NT2/D1 (cell line): ENCODE measurements at regions not wholly inside any gene's neighbourhood (a gene's known extent, or its start where the extent isn't known, plus 50 kb on each side); places are given as distances from the start of the nearest gene placed in this dataset.
A peak's percentile ranks its signal among the peaks of the same experiment; 100 is the strongest.

ENCODE experiments used
- DNase-seq: peaks from one replicate; pipeline ENCODE4 v3.0.0-alpha.2; 2011; ENCODE audit warnings: low read depth, low spot score
- H3K27me3 ChIP-seq: 2 replicates; pipeline ENCODE4 v1.6.0; 2011; ENCODE audit warnings: mild to moderate bottlenecking; ENCODE audit not compliant: insufficient read length, insufficient read depth
- H3K36me3 ChIP-seq: 2 replicates; pipeline ENCODE4 v1.6.1; 2011; ENCODE audit warnings: mild to moderate bottlenecking, low read length, mixed read lengths; ENCODE audit not compliant: insufficient read depth, insufficient read length
- H3K4me1 ChIP-seq: 2 replicates; pipeline ENCODE4 v1.5.1; 2011; ENCODE audit not compliant: insufficient read depth, insufficient read length
- H3K4me3 ChIP-seq: 2 replicates; pipeline ENCODE4 v1.5.1; 2011; ENCODE audit warnings: low read depth; ENCODE audit not compliant: insufficient read length
- H3K9ac ChIP-seq: 2 replicates; pipeline ENCODE4 v1.6.0; 2011; ENCODE audit warnings: low read depth; ENCODE audit not compliant: insufficient read length
- H3K9me3 ChIP-seq: 2 replicates; pipeline ENCODE4 v1.5.1; 2011; ENCODE audit warnings: mild to moderate bottlenecking, low read length; ENCODE audit not compliant: insufficient read depth
- SUZ12 ChIP-seq: IDR thresholded peaks from 2 replicates; pipeline ENCODE4 v1.6.1; 2011; ENCODE audit not compliant: insufficient read length, insufficient read depth; ENCODE audit errors: extremely low read depth
- YY1 ChIP-seq: IDR thresholded peaks from 2 replicates; pipeline ENCODE4 v1.6.1; 2011; ENCODE audit not compliant: insufficient read length, insufficient read depth
- ZNF274 ChIP-seq: IDR thresholded peaks from 2 replicates; pipeline ENCODE4 v1.6.1; 2011; ENCODE audit warnings: mild to moderate bottlenecking, low read depth, low read length

DNA sequence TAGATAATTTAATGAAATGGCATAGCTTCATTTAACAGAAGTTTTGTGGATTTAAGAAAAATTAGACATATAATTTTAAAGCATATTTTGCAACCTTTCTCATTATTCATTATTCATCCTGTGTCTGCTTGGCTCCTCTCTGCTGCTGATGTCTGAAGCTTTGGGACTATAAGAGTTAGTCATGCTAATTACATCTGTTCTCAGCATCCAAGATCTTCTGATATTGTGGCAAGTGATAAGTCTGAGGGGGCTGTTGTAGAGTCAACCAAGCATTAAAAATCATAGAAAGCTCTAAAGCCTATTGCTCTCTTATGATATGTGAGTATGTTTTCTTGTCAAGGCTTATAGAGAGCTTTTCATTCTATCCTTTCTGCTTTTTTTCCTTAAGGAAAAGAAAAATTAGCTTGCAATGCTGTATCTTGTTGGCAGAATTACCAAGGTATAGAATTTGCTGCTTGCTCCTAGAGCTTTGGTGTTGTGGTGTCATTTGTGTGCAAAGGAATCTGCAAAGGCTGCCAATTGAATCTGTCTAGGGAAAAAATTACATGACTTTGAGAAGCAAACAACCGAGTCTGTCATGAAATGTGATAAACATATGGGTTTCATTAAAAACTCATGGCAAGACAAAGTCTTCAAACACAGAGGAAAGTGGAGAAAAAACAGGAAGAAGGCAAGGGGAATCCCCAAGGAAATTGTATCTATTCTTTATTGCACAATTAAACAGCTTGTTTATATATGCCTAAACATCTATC, 156.1 kb upstream of the DAB2 start:
- TF ChIP-seq SUZ12 (no peak), ZNF274 (no peak), YY1 (no peak)
- H3K4me3 ChIP-seq: no peak overlapping the region
- DNase-seq: no peak
- H3K9me3 ChIP-seq: no peaks in the 10 kb centered on the region
- no peaks in the 10 kb centered on the region for H3K27me3 ChIP-seq
- H3K9ac ChIP-seq: no peak overlapping the region
- H3K36me3 ChIP-seq: no peaks in the 10 kb centered on the region
- no peaks in the 10 kb centered on the region for H3K4me1 ChIP-seq

DNA sequence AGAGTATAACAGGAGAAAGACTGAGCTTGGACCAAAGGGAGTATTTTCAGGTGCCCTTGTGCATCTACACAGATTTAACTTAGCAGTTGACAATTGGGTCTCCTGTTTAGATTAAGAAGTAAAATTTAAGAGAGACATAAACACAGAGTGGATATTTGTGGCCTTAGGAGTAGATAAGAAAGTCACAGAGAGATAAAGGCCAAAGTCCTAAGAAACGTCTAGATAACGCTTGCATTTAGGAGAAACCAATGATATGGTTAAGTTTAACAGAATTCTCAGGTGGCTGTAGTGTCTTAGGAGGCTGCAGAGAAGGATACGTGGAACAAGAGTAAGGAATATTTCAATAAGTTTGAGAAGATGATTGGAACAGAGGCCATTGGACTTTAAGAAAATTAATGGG, 155.0 kb upstream of the DAB2 start:
- no peak for TF ChIP-seq ZNF274
- no peak for TF ChIP-seq SUZ12
- no peak for TF ChIP-seq YY1
- no peak for DNase-seq
- Histone ChIP-seq H3K4me3 (no peak overlapping the region), H3K9ac (no peak overlapping the region), H3K9me3 (no peaks in the 10 kb centered on the region), H3K27me3 (no peaks in the 10 kb centered on the region), H3K36me3 (no peaks in the 10 kb centered on the region), H3K4me1 (no peaks in the 10 kb centered on the region)

DNA sequence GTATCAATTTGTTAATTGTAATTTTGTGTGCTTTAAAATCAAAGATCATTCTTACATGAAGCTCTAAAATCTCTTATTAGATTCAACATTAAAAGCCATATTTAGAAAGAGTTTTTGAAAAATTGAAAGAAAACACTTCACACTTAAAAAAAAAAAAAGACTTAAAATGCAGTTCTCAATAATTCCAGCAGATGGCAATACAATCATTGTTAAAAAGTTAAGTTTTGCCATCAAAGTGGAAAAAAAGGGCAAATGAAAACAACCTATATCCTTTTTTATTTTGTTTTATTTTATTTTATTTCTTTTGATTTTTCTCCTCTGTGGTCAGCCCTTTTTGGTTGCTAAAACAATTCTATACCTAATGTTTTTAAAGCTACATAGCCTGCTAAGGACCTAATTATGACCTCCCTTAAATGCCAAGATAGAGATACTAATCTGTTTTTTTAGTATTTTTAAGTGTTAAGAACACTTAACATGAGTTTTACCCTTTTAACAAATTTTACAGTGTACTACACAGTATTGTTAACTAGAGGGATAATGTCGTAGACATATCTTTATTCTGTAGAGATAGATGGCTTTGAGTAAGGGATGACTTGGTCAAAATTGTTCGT, 154.2 kb upstream of the DAB2 start:
- no peaks in the 10 kb centered on the region for H3K27me3 ChIP-seq
- no peaks in the 10 kb centered on the region for H3K9me3 ChIP-seq
- TF ChIP-seq SUZ12 (no peak), ZNF274 (no peak), YY1 (no peak)
- H3K4me3 ChIP-seq: no peak overlapping the region
- DNase-seq: no peak
- H3K4me1 ChIP-seq: no peaks in the 10 kb centered on the region
- H3K9ac ChIP-seq: no peak overlapping the region
- H3K36me3 ChIP-seq: no peaks in the 10 kb centered on the region

DNA sequence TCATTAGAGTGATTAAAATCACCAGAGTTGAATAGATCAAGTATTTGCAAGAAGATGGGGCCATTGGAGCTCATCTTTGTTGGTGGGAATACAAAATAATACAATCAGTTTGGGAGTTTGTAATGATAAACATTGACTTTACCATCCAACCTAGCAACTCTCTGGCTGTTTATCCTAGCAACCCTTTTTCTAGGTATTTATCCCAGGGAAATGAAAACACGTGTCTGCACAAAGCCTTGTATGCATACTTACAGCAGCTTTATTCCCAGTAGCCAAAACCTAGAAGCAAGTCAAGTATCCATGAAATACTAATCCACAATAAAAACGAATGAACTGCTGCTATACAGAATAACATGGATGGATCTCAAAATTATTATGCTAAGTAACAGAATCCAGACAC, 152.7 kb upstream of the DAB2 start:
- no peak overlapping the region for H3K4me3 ChIP-seq
- TF ChIP-seq YY1 (no peak), ZNF274 (no peak), SUZ12 (no peak)
- no peaks in the 10 kb centered on the region for H3K9me3 ChIP-seq
- H3K9ac ChIP-seq: no peak overlapping the region
- no peaks in the 10 kb centered on the region for H3K36me3 ChIP-seq
- no peak for DNase-seq
- H3K27me3 ChIP-seq: no peaks in the 10 kb centered on the region
- H3K4me1 ChIP-seq: no peaks in the 10 kb centered on the region

DNA sequence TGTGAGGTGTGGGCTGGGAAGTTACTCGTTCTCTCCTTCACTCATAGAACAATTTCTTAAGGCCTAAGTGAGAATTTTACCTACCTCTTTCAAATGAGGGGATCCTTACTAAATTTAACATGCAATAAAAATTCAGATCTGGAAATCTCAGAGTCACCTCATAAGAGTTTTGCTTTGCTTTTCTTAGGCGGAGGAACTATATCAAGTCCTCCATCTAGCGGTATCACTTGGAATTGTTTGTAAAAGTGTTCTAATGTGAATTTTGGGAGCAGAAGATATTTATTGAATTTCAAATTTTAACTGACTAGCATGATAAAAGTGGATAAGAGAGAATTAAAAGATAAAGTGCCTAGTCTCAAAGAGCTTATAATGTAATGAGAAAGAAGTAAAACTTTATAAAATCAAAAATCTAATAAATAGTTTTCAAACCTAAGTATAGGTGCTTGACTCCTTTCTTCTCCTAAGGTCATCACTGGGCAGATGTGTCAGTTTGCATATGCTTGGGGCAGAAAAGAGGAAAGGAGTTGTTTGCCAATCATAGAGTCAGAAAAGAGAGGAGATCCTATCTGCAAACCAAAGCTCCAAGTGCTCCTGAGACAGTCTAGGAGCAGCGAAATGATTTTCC, 145.7 kb upstream of the DAB2 start:
- no peaks in the 10 kb centered on the region for H3K36me3 ChIP-seq
- no peak for TF ChIP-seq YY1
- TF ChIP-seq SUZ12: no peak
- no peak for TF ChIP-seq ZNF274
- H3K9me3 ChIP-seq: no peaks in the 10 kb centered on the region
- peak; percentile 15 for DNase-seq
- H3K9ac ChIP-seq: no peak overlapping the region
- H3K4me1 ChIP-seq: no peaks in the 10 kb centered on the region
- H3K27me3 ChIP-seq: no peaks in the 10 kb centered on the region
- H3K4me3 ChIP-seq: no peak overlapping the region

DNA sequence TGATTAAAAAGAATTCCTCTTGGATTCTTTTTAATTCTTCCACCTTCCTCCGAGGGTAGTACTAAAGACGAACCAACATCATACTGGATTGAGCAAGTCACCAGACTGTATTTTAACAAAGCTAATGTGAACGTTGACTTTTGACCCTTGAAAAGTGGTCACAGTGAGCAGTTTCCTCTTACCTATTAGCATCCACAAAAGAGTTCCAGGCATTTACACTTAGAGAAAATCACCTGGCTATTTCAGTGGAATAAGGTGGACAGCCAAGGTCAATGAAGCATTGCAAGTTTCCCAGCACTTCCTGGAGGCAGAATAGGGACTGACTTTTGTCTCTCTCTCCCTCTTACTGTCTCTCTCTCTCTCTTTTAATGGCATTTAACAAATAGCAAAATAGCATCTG, 145.1 kb upstream of the DAB2 start:
- Histone ChIP-seq H3K4me3 (no peak overlapping the region), H3K4me1 (no peaks in the 10 kb centered on the region), H3K36me3 (no peaks in the 10 kb centered on the region), H3K27me3 (no peaks in the 10 kb centered on the region), H3K9ac (no peak overlapping the region), H3K9me3 (no peaks in the 10 kb centered on the region)
- no peak for DNase-seq
- no peak for TF ChIP-seq ZNF274
- no peak for TF ChIP-seq YY1
- TF ChIP-seq SUZ12: no peak

DNA sequence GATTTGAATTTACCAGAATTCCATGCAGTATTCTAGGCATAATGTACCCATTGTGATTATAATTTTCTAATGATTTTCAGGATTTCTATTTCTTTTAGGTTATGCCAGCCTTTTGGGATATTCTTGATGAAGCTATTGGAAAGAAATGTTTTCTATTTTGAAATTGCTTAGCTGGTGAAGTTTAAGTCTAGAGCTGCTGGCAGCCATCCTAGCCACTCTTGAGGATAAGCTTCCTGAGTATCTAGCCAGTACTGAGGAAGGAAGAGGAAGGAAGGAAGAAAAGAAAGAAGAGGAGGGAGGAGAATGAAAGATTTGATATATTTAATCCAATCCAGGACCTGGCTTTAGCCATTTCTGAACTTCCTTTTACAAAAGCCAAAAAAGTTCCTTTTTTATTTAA, 142.1 kb upstream of the DAB2 start:
- TF ChIP-seq SUZ12 (no peak), ZNF274 (no peak), YY1 (no peak)
- no peaks in the 10 kb centered on the region for H3K9me3 ChIP-seq
- H3K9ac ChIP-seq: no peak overlapping the region
- no peak for DNase-seq
- no peaks in the 10 kb centered on the region for H3K27me3 ChIP-seq
- H3K4me1 ChIP-seq: no peaks in the 10 kb centered on the region
- H3K4me3 ChIP-seq: no peak overlapping the region
- no peaks in the 10 kb centered on the region for H3K36me3 ChIP-seq
